Nephron progenitor cell (in vitro differentiated cells): ENCODE measurements at regions not wholly inside any gene's neighbourhood (a gene's known extent, or its start where the extent isn't known, plus 50 kb on each side); places are given as distances from the start of the nearest gene placed in this dataset.

Source experiments
- DNase-seq: peaks from one replicate; pipeline ENCODE4 v3.0.0; 2021
- H3K27ac Mint-ChIP-seq: 2 replicates; pipeline ENCODE4 v1.8.0; 2021; ENCODE audit warnings: mild to moderate bottlenecking, moderate library complexity, mixed read lengths
- H3K27me3 Mint-ChIP-seq: 2 replicates; pipeline ENCODE4 v1.8.0; 2021; ENCODE audit warnings: mild to moderate bottlenecking, low read depth, mixed read lengths; ENCODE audit not compliant: poor library complexity
- H3K36me3 Mint-ChIP-seq: 2 replicates; pipeline ENCODE4 v1.8.0; 2021; ENCODE audit warnings: low read depth, mixed read lengths
- H3K4me1 Mint-ChIP-seq: 2 replicates; pipeline ENCODE4 v1.8.0; 2021; ENCODE audit warnings: mixed read lengths
- H3K4me3 Mint-ChIP-seq: 2 replicates; pipeline ENCODE4 v1.8.0; 2021; ENCODE audit warnings: mild to moderate bottlenecking, moderate library complexity, mixed read lengths
- H3K9me3 Mint-ChIP-seq: 2 replicates; pipeline ENCODE4 v1.8.0; 2021; ENCODE audit warnings: mild to moderate bottlenecking, moderate library complexity, mixed read lengths
- TF ChIP-seq, protein P1 (sequence below): fragments of 200-600 bp; sonication (generic); IDR thresholded peaks from 2 replicates; pipeline ENCODE4 v1.5.0; 2021; ENCODE audit warnings: antibody characterized with exemption

DNA sequence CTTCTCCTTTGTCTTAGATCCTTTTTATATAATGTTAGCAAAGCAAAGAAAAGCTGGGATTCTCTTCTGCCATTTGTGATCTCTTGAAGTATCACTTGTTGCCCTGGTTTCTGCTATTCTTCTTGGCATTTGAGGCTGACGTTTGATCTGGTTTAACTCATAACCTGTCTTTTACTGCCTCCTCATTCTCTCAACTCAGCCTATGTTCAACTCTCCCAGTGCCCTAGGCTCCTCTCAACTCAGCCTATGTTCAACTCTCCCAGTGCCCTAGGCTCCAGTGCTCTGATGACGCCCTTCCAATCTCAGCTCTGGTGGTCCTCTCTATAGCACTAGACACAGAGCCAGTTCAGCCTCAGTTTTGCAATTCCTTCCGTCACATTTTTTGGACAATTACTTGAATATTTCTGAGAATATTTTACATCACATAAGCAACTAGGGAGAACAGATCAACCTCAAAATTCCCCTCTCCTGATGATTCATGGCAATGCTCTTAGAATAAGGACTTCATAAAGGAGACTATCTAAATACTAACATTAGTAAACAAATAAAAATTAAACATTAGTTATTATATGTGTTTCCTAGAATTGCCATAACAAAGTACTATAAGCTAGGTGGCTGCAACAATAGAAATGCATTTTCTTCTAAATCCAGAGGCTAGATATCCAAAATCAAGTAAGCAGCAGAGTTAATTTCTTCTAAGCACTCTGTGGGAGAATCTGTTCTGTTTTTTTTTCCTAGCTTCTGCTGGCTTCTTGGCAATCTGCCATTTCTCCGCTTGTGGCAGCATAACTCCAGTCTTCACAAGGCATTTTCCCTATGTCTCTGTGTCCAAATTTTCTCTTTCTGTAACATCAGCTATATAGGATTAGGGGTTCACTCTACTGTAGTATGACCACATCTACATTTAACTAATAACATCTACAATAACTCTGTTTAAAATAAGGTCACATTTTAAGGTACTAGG lies 662.1 kb upstream of the FTMT start:
- DNase-seq, result no peak
- H3K27ac Mint-ChIP-seq, result no peak overlapping the region

DNA sequence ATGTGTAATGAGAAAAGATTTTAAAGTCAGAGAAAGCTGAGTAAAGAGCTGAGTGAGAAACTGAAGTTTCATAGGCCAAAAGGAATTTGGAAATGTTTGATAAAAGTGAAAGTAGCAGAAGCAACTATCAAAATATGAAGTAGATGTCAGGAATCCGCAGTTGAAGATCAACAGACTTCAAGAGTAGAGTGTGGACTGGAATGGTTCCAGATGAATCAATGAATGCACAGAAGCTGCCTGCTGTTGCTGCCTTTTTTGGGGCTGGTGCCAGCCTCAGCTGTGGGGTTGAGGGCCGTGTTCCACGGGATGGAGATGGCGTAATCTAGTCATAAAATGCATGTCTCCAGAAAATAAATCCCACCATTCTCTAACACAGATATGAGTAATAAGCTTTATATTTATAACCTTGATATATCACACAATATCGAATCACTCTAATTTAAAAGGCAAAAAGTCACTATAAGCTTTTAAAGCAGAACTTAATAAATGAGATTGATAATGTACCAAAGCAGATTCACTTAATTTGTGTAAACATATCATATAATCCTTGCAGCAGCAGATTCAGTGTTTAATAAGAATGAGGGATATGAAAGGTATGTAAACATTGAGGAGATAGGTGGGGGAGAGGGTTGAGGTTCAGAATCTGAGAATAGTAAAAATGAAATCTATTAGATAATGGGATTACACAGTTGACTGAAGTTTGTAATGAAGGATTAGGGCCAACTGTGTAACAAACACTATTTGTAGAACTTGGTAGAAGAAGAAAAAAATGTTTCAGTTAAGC lies 652.3 kb upstream of the FTMT start:
- no peaks in the 10 kb centered on the region for H3K9me3 Mint-ChIP-seq
- H3K4me3 Mint-ChIP-seq, result no peak overlapping the region
- TF ChIP-seq, protein P1, sequence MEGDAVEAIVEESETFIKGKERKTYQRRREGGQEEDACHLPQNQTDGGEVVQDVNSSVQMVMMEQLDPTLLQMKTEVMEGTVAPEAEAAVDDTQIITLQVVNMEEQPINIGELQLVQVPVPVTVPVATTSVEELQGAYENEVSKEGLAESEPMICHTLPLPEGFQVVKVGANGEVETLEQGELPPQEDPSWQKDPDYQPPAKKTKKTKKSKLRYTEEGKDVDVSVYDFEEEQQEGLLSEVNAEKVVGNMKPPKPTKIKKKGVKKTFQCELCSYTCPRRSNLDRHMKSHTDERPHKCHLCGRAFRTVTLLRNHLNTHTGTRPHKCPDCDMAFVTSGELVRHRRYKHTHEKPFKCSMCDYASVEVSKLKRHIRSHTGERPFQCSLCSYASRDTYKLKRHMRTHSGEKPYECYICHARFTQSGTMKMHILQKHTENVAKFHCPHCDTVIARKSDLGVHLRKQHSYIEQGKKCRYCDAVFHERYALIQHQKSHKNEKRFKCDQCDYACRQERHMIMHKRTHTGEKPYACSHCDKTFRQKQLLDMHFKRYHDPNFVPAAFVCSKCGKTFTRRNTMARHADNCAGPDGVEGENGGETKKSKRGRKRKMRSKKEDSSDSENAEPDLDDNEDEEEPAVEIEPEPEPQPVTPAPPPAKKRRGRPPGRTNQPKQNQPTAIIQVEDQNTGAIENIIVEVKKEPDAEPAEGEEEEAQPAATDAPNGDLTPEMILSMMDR, result no peak
- no peaks in the 10 kb centered on the region for H3K27me3 Mint-ChIP-seq
- no peaks in the 10 kb centered on the region for H3K36me3 Mint-ChIP-seq
- DNase-seq, result no peak
- H3K27ac Mint-ChIP-seq, result no peak overlapping the region
- H3K4me1 Mint-ChIP-seq, result peaks cover 4% of the 10 kb centered on the region

More for the DNA sequence above, 662.1 kb upstream of the FTMT start:
- Mint-ChIP-seq H3K4me1 (no peaks in the 10 kb centered on the region), H3K36me3 (no peaks in the 10 kb centered on the region), H3K27me3 (peaks cover 3% of the 10 kb centered on the region), H3K9me3 (no peaks in the 10 kb centered on the region), H3K4me3 (no peak overlapping the region)
- TF ChIP-seq, protein P1, result no peak

DNA sequence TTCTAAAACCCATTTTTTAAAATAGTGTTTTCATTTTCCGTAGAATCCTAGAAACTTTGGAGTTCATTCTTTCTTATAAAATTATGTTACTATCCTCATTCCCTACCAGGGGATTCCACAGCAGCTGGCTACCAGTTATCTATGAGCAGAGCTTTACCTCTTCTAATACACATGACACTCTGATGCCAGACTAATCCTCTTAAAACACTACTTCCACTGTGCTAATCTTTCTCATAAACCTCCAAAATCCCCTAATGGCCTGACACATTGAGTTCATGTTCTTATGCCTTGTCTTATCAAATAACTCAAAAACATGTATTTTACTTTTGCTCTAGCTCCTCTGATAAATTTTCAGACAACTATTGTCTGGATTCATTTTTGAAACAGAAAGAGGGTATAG lies 633.6 kb upstream of the FTMT start:
- no peak for DNase-seq
- Mint-ChIP-seq H3K4me1 (no peaks in the 10 kb centered on the region), H3K4me3 (no peak overlapping the region), H3K36me3 (no peaks in the 10 kb centered on the region), H3K27me3 (no peaks in the 10 kb centered on the region), H3K9me3 (peaks cover 16% of the 10 kb centered on the region), H3K27ac (no peak overlapping the region)
- TF ChIP-seq, protein P1, result no peak

DNA sequence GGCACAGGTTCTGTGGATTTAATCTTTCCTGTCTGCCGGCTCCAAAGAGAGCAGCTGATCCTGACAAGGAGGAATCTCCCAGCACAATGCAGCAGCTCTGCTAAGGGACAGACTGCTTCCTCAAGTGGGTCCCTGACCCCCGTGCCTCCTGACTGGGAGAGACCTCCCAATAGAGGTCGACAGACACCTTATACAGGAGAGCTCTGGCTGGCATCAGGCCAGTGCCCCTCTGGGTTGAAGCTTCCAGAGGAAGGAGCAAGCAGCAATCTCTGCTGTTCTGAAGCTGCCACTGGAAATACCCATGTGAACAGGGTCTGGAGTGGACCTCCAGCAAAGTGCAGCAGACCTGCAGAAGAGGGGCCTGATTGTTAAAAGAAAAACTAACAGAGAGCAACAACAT lies 630.2 kb upstream of the FTMT start:
- H3K27me3 Mint-ChIP-seq, result no peaks in the 10 kb centered on the region

DNA sequence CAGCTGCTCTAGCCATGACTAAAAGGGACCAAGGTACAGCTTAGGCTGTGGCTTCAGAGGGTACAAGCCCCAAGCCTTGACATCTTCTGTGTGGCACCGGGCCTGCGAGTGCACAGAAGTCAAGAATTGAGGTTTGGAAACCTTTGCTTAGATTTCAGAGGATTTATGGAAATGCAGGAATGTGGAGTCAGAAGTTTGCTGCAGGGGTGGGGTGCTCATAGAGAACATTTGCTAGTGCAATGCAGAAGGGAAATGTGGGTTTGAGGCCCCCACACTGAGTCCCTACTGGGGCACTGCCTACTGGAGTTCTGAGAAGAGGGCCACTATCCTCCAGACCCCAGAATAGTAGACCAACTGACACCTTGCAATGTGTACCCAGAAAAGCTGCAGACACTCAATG lies 624.9 kb upstream of the FTMT start:
- Mint-ChIP-seq H3K4me1 (no peaks in the 10 kb centered on the region), H3K4me3 (no peak overlapping the region), H3K27me3 (no peaks in the 10 kb centered on the region), H3K27ac (no peak overlapping the region), H3K36me3 (peaks cover 8% of the 10 kb centered on the region), H3K9me3 (peaks cover 41% of the 10 kb centered on the region)
- no peak for DNase-seq
- TF ChIP-seq, protein P1, result no peak

More for the DNA sequence above, 630.2 kb upstream of the FTMT start:
- H3K36me3 Mint-ChIP-seq, result no peaks in the 10 kb centered on the region
- H3K4me3 Mint-ChIP-seq, result no peak overlapping the region
- no peaks in the 10 kb centered on the region for H3K4me1 Mint-ChIP-seq
- DNase-seq, result no peak
- TF ChIP-seq, protein P1, result no peak
- peaks cover 14% of the 10 kb centered on the region for H3K9me3 Mint-ChIP-seq
- H3K27ac Mint-ChIP-seq, result no peak overlapping the region
